ENCODE measurements at regions not wholly inside any gene's neighbourhood (a gene's known extent, or its start where the extent isn't known, plus 50 kb on each side); places are given as distances from the start of the nearest gene placed in this dataset.

DNA sequence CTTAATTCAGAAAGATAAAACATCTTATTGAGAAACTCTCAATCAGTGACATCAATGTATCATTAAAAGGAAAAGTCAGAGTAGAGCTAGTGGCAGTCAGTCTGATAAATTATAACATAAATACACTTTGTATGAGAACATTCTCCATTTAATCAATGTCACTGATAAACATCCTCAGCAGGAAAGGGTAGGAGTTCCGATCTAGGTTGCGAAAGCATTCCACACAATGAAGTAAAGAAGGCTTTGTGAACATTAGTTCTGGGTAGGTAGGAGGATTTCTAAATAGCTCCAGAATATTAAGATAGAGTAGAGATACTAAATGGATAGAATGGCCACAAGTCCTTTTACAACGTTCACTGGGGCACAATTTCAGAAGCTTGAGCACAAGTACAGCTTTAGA is 179.7 kb upstream of the MALRD1 start:
- TF ChIP-seq FOS (IDR thresholded peaks at IDR 0.05; ENCODE audit: borderline replicate concordance, insufficient read depth, low read length) (no peak), POLR2A (IDR thresholded peaks at IDR 0.05; ENCODE audit: low read depth, low read length) (no peak)
- TF ChIP-seq, protein P1, sequence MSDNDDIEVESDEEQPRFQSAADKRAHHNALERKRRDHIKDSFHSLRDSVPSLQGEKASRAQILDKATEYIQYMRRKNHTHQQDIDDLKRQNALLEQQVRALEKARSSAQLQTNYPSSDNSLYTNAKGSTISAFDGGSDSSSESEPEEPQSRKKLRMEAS (IDR thresholded peaks at IDR 0.05; ENCODE audit: insufficient read depth, insufficient read length): no peak
- TF ChIP-seq, protein P2, sequence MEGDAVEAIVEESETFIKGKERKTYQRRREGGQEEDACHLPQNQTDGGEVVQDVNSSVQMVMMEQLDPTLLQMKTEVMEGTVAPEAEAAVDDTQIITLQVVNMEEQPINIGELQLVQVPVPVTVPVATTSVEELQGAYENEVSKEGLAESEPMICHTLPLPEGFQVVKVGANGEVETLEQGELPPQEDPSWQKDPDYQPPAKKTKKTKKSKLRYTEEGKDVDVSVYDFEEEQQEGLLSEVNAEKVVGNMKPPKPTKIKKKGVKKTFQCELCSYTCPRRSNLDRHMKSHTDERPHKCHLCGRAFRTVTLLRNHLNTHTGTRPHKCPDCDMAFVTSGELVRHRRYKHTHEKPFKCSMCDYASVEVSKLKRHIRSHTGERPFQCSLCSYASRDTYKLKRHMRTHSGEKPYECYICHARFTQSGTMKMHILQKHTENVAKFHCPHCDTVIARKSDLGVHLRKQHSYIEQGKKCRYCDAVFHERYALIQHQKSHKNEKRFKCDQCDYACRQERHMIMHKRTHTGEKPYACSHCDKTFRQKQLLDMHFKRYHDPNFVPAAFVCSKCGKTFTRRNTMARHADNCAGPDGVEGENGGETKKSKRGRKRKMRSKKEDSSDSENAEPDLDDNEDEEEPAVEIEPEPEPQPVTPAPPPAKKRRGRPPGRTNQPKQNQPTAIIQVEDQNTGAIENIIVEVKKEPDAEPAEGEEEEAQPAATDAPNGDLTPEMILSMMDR (IDR thresholded peaks at IDR 0.05; ENCODE audit: extremely low read depth in 1 of 2, insufficient read depth in 1 of 2, low read depth in 1 of 2, low read length in 2 of 2): no peak
- H3K27me3 ChIP-seq (ENCODE audit: control insufficient read depth in 2 of 2, insufficient read depth in 2 of 2, low read length in 2 of 2): no peaks in the 10 kb centered on the region
- dilution Hi-C loops (cut with MboI; ENCODE audit: extremely low pct_ligation_motif_present, low sequenced_read_pairs): no loop called here
- ChIA-PET CTCF (no interaction called here), POLR2A (no interaction called here)
- H3K4me1 ChIP-seq (ENCODE audit: control insufficient read depth, extremely low read depth, insufficient read depth, low read length): no peaks in the 10 kb centered on the region
- intact Hi-C loops (cut with micrococcal nuclease): no loop called here
- H3K36me3 ChIP-seq (ENCODE audit: control insufficient read depth in 2 of 2, extremely low read depth in 1 of 2, insufficient read depth in 2 of 2, low read length in 2 of 2): no peaks in the 10 kb centered on the region
- no peak overlapping the region for H3K4me2 ChIP-seq (ENCODE audit: insufficient read depth, low read length)
- H2AFZ ChIP-seq (ENCODE audit: low read depth, low read length): no peak overlapping the region
- no peaks in the 10 kb centered on the region for H3K9me3 ChIP-seq (replicated peaks; ENCODE audit: control insufficient read depth, insufficient read depth, low read length)
- DNase-seq (ENCODE audit: low read depth, low spot score) (no peak), FAIRE-seq (no peak)
- no peak overlapping the region for H3K4me3 ChIP-seq (replicated peaks in 1 of 3; ENCODE audit: insufficient read depth in 1 of 3, low read depth in 1 of 3, low read length in 3 of 3)
- H3K9me1 ChIP-seq (replicated peaks; ENCODE audit: control insufficient read depth, extremely low read depth, insufficient read depth, low read length): no peaks in the 10 kb centered on the region
- no peak overlapping the region for H3K27ac ChIP-seq (ENCODE audit: insufficient read depth, low read depth, low read length)
- H3K79me2 ChIP-seq (ENCODE audit: control insufficient read depth, insufficient read depth, low read length): no peaks in the 10 kb centered on the region
- H3K9ac ChIP-seq (replicated peaks; ENCODE audit: extremely low read depth, insufficient read depth, low read length): no peak overlapping the region
- BruUV-seq (replicated peaks): no TSS peak
- H4K20me1 ChIP-seq (replicated peaks; ENCODE audit: control insufficient read depth, extremely low read depth, insufficient read depth, low read length): no peaks in the 10 kb centered on the region

DNA sequence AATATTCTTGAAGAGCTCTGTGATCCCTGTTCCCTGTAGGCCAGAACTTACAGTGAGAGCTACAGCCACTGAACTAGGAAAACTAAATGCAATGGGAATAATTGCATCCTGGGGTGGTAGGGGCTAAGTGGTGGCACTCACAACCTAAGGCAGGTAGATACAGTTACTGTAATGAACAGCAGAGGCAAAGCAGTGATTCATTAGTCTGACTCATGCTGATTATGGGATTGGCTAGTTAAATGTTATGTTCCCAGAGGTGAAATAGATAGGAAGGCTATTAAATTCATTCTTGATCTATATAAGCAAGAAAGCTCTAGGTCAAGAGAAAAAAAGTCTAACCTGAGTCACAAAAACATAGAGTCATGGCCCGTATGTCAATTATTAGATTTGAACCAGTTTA is 173.1 kb upstream of the MALRD1 start:
- POLR2A ChIA-PET: no interaction called here
- no peak for FAIRE-seq
- intact Hi-C loops (cut with micrococcal nuclease): no loop called here
- Histone ChIP-seq H3K4me1 (ENCODE audit: control insufficient read depth, extremely low read depth, insufficient read depth, low read length) (no peaks in the 10 kb centered on the region), H3K4me2 (ENCODE audit: insufficient read depth, low read length) (no peak overlapping the region), H3K27ac (ENCODE audit: insufficient read depth, low read depth, low read length) (no peak overlapping the region), H4K20me1 (replicated peaks; ENCODE audit: control insufficient read depth, extremely low read depth, insufficient read depth, low read length) (no peaks in the 10 kb centered on the region), H3K79me2 (ENCODE audit: control insufficient read depth, insufficient read depth, low read length) (no peaks in the 10 kb centered on the region), H3K4me3 (replicated peaks in 1 of 3; ENCODE audit: insufficient read depth in 1 of 3, low read depth in 1 of 3, low read length in 3 of 3) (no peak overlapping the region), H3K9me3 (replicated peaks; ENCODE audit: control insufficient read depth, insufficient read depth, low read length) (peaks cover 2% of the 10 kb centered on the region), H3K27me3 (ENCODE audit: control insufficient read depth in 2 of 2, insufficient read depth in 2 of 2, low read length in 2 of 2) (no peaks in the 10 kb centered on the region), H3K9me1 (replicated peaks; ENCODE audit: control insufficient read depth, extremely low read depth, insufficient read depth, low read length) (no peaks in the 10 kb centered on the region), H3K9ac (replicated peaks; ENCODE audit: extremely low read depth, insufficient read depth, low read length) (no peak overlapping the region), H2AFZ (ENCODE audit: low read depth, low read length) (no peak overlapping the region), H3K36me3 (ENCODE audit: control insufficient read depth in 2 of 2, extremely low read depth in 1 of 2, insufficient read depth in 2 of 2, low read length in 2 of 2) (no peaks in the 10 kb centered on the region)
- no peak for DNase-seq (ENCODE audit: low read depth, low spot score)
- BruUV-seq (replicated peaks): no TSS peak
- dilution Hi-C loops (cut with MboI; ENCODE audit: extremely low pct_ligation_motif_present, low sequenced_read_pairs): no loop called here
- TF ChIP-seq, protein P1 (IDR thresholded peaks at IDR 0.05; ENCODE audit: insufficient read depth, insufficient read length): no peak
- no peak for TF ChIP-seq POLR2AphosphoS5 (IDR thresholded peaks at IDR 0.05; ENCODE audit: insufficient read depth, low read depth, low read length)
- TF ChIP-seq JUN (IDR thresholded peaks at IDR 0.05; ENCODE audit: borderline replicate concordance, insufficient read depth, insufficient read length, low read depth): no peak
- TF ChIP-seq FOS (IDR thresholded peaks at IDR 0.05; ENCODE audit: borderline replicate concordance, insufficient read depth, low read length): no peak
- TF ChIP-seq MYC (IDR thresholded peaks at IDR 0.05; ENCODE audit: low read depth, low read length): no peak
- TF ChIP-seq, protein P2 (IDR thresholded peaks at IDR 0.05; ENCODE audit: extremely low read depth in 1 of 2, insufficient read depth in 1 of 2, low read depth in 1 of 2, low read length in 2 of 2): no peak
- no peak for TF ChIP-seq POLR2A (IDR thresholded peaks at IDR 0.05; ENCODE audit: low read depth, low read length)
- TF ChIP-seq EZH2 (IDR thresholded peaks at IDR 0.05; ENCODE audit: borderline replicate concordance, low read depth, low read length, severe bottlenecking): no peak
- TF ChIP-seq GATA2 (IDR thresholded peaks at IDR 0.05; ENCODE audit: insufficient read depth, insufficient read length, low read depth, low read length): no peak
- CTCF ChIA-PET: no interaction called here
